GM18868 (cell line): ENCODE measurements at regions not wholly inside any gene's neighbourhood (a gene's known extent, or its start where the extent isn't known, plus 50 kb on each side); places are given as distances from the start of the nearest gene placed in this dataset.

ENCODE experiments used
- ATAC-seq: cut with Tn5 transposase; IDR thresholded peaks from one replicate; pipeline ENCODE4 v1.9.1; 2021; ENCODE audit warnings: mild to moderate bottlenecking, moderate library complexity; ENCODE audit not compliant: unreplicated experiment

DNA sequence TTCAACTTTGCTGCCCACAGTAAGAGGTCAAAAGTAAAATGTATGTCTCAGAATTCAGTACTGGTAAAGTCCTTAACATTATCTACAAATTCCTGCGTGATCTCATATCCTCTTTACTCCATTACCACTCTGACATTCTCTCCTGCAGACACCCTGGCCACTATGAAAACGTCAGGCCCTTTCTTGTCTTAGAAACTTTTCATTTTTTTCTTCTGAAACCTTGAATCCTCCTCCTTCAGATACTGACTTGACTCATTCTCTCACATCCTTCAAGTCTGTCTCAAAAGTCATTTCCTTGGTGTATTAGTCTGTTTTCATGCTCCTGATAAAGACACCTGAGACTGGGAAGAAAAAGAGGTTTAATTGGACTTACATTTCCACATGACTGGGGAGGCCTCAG is 262.3 kb downstream of the POU4F1 start:
- peak; percentile 95 for ATAC-seq

DNA sequence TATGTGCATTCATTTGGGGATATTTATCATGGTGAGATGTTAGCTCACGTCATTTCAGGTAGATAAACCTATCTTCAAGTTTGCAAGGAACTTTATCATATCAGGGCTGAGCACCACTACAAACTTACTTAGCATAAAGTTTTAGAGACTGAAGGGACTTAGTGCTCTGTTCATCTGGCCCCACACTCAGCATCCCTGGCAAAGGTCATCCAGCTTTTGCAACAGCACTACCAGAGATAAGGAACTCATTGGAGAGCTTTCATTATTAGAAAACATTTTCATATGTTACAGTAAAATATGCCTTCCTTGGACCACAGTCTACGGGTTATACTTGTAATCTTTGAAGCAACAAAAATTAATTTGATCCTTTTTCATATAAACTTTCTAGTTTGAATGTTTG is 263.4 kb downstream of the POU4F1 start:
- ATAC-seq = no peak

DNA sequence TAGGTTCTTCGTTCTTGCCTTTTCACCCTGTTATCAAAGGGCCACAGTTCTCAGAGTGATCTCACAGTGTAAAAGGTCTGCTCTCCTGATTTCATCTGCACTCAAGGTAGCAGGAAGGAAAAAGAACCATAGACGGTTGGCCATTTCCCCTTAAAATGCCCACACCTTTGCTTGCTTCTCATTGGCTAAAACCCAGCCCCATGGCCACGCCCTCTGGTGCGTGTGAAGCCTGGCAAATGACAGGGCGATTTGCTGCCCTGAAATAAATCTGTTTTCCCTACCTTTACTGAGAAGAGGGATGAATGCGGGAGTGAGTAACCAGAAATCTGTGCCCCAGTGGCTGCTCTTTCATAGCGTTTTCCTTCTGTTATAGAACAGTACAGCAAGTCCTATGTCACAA is 269.3 kb downstream of the POU4F1 start:
- no peak for ATAC-seq

DNA sequence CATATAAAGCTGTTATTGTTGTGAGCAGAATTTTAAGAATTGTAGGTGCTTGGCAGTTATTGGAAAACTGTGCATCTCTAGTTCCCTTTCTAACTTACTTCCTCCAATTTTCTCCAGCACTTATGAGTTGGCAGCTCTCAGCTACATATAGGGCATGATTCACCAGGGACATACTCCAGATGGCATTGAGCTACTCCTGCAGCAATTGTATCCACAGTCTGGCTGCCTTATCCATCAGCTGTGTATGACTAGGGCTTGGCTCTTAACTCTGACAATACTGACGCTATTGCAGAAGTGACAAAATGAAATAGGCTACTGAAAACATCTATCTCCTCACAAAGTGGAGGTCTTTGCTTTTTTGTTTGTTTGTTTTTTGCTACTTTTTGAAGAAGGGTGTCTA is 276.7 kb downstream of the POU4F1 start:
- ATAC-seq = no peak

DNA sequence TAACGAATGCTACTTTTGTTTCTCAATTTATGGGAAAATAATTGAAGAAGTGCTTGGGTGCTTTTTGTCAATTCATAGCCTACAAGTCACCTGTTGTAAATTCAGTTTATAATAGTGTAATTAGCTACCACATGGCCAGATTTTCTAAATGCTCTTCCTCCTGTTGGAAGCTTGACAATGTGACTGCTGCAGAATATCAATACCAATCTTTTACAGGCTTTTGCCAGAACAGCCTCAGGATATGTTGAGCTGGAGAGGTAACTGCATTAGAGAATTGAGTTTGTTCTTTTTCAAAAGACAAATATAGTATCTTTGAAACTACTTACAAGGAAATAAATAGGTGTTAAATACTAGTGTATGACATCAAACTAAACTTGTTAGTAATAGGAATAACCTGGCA is 277.8 kb downstream of the POU4F1 start:
- no peak for ATAC-seq

DNA sequence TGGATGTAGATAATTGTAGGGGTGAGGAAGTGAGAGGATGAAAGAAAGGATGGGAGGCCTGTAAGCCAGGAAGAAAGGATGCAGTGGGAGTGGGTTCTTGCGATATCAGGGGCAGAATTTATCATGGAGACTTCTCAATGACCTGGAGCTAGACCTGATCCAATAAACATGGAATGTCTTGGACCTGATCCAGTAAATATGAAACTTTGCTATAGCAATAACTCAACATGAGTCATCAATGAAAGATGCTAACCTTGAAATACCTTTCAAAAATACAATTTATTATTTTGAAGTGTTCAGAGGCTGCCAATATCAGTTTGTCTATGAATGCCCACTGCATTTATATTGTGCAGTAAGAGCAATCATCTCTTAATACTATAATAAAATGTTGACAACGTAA is 279.5 kb downstream of the POU4F1 start:
- ATAC-seq = no peak

DNA sequence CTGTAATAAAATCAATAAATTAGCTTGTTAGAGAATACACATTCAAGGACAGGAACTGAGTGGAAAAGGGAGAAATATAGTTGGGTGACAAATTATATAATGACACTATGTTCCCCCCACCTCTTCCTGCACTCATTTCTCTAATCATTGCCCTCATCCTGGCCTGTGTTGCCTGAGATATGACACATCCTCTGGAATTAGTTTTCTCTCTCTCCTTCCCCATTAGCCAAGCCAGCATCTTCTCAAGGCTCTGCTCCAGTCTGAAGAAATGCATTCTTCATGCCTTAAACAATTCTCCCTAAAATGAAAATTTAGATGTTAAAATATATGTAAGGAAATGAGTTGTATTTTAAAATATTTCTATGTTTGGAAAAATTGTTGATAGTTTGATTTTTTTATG is 280.3 kb downstream of the POU4F1 start:
- no peak for ATAC-seq

DNA sequence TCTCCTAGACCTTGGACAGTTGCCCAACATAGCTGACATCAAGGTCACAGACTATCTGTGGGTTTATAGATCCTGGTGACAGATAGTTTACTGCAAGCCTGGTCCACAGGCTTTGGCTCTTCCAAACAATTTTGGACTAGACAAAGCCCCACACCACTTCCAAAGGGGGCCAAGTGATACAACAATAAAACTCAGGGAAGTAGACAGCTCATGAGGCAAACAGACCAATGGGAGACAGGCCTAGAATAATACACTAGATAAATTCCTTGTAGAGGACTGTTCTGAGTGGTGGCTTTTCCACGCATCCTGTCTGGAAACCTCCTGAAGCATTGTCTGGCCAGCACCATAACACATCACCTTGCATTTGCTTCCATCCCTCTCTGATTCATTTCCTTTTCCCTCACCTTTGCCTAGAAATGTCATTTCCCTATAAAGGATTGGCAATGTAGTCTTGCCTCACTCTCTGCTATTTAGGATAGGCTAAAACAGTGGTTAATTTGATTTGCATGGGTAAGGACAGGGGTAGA is 284.2 kb downstream of the POU4F1 start:
- ATAC-seq = no peak

DNA sequence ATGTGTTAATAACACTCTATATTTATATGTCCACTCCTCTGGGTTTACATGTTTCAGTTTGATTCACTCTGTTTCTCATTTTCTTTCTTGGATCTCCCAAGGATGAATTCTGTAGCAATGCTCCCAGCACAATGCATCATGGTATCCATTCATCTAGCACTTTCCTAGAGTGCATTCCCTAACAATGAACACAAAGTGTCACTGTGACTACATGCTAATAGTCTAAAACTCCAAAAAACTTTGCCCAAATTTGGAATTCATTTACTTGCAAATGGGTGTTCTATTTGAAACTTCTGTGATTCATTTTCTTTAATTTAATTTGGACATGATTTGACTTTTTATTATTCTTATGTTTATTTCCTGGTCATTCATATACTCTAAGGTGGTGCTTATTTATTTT is 286.3 kb downstream of the POU4F1 start:
- ATAC-seq = no peak

DNA sequence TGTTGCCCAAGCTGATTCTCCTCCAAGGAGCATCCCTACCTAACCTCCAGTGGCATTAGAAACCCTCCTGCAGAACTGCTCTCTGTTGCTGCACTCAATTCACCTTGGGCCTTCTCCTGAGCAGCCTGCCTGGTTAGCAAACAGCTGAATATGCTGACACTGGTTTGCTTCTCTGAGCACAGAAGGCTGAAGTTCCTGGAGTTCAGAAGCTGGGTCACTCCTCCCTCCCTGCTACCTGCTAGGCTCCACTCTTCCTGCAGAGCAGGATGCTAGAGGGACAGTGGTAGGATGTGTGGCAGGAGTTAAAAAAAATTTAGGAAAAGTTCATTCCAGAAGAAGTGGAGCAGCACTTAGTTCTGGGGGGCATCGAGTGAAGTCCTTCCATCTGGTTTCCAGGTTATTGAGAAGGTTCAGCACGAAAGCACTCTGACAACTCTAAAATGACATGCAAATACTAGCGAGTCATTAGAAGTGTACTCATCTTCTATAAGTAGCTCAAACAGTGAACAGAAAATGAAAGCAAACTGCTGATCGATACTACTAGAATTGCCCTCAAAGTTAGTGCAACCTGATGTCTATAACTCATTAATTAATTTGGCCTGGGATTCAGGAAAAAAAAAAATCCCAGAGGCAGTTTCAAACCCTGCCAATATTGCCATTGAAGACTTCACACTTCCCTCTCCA is 293.7 kb downstream of the POU4F1 start:
- peak; percentile 47 for ATAC-seq

DNA sequence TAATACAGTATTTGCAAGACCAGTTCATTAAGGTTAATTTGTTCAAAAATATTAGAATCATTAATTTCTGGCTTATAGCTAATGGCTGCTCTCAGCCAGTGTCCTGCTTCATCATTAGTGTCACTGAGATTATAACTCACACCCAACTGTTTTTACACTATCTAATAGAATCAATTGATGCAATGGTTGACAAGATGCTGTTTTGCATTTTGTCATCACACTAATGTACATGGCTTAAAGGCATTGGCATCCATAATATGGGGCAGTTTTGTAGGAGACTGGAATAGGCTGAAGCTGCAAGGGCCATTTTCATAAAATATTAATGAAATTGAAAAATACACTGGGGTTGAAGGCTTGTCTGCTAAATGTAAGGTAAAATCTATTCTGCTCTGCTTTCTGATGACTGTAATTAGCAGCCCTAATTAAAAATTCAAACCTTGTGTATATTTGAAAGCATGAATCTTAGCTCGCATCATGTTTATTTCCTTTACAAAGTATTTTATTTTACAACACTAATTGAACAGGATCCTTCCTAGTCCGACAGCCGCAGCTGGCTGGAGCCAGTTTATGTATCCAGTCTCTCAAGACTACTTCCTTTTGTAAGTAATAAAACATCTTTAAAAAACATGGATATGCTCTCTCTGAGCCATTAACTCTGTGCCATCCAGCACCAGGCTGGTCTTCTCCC is 296.7 kb downstream of the POU4F1 start:
- no peak for ATAC-seq

DNA sequence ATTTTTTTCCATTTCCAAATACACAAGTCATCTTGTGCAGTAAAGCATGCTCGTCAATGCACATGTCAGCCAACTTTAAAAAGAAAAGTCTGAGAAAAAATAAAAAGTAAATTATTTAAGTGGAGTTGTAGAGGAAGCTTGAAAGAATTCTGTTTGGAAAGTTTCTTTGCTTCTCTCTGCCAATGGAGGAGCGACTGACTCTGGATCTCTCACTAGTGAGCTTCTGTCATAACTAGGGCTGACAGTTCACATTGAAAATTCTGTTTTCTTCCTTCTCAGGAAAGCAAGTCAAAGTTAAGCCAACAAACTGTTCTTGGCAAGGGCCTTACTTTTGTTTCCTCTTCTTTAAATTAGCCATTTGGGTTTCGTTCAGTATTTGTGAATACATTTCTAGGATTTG is 298.2 kb downstream of the POU4F1 start:
- no peak for ATAC-seq

DNA sequence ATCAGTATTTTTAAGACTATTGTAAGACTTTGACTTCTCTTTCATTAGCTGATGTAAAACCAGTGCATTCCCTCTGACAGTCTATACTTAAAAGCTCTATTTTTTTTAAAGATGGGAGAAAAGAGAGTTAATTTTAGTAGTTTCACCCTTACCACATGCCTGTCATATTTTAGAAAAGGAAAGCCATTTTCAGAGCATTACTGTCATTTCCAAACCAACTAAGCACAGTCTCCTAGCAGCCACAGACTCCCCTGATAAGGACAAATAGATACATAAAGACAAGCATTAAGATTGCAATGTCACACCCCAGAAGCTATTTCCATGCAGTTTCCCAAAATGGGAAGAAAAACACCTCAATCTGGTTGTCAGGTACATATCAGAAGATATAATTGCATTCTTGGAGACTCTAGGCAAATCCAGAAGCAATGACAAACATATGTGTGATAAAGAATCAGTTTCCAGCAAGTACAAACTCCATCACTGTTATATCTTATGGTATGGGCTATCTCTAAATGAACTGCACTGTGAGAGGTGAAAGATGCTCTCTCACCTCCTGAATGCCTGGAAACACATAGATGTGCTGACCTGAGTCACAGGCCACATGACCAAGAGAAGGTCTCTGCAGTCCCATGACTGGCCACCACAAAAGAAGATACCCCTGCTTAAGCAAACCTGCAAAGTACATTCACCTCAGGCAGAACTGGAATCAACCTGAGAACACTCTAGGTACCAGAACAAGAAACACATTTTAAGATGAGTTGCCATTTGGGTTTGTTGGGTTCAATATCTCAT is 303.3 kb downstream of the POU4F1 start:
- ATAC-seq = peak; percentile 92

DNA sequence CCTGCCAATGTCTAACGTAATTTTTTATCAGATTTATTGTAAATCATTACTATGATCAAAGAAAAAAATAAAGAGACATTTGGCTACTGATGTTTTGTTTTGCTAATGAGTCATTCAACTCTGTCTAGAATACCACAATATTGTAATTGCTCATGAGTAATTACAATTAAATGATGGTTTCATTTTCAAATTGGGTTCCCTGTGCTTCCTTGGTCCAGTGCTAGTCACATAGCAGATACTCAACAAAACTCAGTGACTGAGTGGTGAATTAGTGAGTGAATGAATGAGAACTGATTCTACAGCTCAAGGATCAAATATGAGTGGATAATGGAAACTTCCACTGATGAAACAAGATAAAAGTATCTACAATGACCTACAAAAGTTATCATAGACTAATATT is 304.7 kb downstream of the POU4F1 start:
- ATAC-seq = no peak

DNA sequence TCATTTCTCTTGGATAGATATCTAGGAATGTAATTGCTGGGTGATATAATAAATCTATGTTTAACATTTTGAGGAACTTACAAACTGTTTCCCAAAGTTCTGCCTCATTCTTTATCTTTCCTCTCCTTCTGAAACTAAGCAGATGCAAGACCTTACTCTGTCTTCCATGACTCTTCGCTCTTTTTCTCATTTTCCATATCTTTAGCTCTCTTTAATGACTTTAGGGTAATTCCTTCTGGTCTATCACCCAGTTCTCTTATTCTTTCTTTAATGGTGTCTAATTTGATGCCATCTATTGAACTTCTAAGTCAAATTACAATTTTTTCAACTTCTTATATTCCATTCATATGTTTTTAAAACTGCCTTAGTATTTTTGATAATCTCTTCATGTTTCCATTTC is 316.6 kb downstream of the POU4F1 start:
- ATAC-seq = no peak

DNA sequence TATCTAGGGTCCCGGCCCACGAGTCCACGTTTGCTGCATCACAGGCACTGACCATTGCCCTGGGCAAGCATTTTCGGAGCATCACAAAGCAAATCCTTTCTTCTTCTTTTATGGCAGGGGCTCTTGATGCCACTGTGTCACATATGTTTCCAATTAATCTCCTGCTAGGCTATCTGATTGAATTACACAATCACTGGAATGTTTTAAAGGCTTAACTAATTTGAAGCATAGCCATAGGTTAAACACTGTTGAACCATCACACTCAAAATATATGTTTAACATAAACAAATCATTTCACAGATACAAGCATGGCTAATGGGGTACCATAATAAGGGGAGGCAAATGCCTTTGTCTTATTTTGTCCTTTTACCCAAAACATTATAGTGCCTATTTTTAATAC is 338.3 kb downstream of the POU4F1 start:
- no peak for ATAC-seq

DNA sequence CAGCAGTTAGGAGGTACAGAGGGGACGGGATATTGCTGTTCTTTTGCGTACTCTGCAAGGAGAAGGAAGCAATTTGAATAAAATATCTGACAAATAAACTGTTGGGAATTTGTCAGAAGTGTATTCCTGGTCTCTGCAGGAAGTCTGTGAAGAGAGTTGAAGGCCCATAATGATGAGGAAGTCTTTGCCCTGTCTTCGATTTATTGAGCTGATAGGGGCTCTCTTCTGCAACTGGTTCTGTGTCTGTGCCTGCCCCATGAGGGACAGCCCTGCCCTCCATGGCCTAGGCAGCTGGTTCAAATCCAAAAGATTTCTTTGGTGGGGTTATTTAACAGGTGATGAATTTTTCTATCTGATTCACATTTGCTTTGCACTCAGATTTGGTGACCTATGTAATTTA is 339.7 kb upstream of the EDNRB start:
- ATAC-seq = no peak

DNA sequence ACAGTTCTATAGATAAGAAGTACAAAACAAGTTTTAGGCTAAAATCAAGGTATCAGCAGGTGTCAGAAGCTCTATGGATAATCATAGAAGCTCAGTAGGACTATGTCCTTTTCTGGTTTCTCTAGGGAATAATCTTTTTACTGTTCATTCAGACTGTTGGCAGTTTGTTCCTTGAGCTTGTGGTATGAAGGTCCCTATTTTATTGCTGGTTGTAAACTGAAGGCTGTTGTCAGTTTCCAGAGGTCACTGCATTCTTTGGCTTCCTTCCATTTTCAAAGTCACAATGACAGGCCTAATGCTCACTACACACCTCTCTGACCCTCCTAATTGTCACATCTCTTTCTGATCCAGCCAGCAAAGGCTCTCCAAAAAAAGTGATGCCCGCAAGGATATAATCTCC is 337.9 kb upstream of the EDNRB start:
- ATAC-seq = no peak

DNA sequence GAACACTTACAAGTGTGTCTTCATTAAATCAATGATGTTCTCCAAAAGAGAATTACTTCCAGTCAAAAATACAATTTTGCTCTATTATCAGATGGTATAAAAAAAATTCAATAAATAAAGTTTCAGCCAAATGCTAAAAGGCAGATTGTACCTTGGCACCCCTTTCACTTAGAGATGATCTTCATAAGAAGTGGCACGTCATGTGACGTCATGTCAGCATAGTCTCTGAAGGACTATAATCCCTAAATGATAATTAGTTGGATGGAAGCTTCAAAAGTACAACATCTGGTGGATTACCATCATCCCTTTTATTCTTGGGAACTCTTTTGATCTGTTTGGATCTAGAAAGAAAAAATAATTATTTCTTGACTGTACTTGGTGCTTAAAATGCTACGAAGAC is 335.5 kb upstream of the EDNRB start:
- ATAC-seq = no peak

DNA sequence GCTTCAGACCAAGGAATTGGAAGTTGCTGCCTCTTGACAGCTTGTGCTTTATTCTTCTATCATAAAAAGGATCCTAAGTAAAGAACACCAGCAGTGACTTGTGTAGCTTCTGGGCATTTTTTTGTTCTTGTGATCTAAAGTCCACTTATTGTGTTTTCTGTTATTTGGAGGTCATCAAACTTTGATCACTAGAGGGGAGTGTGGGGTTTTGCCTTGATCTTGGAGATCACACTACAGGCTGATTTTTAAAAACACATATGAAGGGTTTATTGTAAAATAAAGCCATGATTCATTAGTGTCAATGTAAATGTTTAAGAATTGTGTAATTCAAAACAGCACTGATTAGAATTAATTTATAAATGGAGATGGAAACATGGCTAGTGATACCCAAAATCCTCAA is 328.7 kb upstream of the EDNRB start:
- no peak for ATAC-seq

DNA sequence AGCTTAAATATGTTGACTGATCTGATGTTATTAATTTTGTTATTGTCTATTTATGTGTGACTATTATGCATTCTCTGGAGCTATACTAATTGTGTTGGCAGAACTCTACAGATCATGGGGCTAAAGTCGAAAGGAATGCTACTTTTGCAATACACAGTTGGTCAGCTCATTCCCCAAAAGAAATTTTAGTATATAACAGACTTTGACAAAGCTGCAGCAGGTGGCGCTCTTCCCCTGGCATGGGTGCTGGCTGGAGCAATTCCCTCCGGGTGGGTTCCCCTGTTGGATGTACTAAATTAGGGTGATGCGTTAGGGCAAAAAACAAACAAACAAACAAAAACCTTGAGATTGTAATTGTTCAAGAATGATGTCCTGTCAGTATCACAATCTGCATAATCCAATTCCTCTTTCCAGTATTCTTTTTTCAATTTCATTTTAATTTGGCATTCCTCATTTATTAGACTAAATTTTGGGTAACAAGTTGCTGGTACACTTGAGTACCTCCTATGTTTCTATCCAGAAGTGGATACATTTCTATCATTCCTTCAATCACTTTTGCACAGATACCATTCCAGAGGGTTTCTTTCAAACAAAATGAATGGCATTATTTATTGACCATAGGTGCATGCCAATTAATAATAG is 322.8 kb upstream of the EDNRB start:
- ATAC-seq = peak; percentile 77
